ENCODE measurements at regions not wholly inside any gene's neighbourhood (a gene's known extent, or its start where the extent isn't known, plus 50 kb on each side); places are given as distances from the start of the nearest gene placed in this dataset.

- no peak for DNase-seq (ENCODE audit: low read depth)
- TF ChIP-seq CTCF (IDR thresholded peaks at IDR 0.05; ENCODE audit: low read depth, low read length) (no peak), POLR2A (IDR thresholded peaks at IDR 0.05; ENCODE audit: extremely low read depth, insufficient read length) (no peak), MAX (IDR thresholded peaks at IDR 0.05; ENCODE audit: low read depth, low read length) (no peak), MYC (IDR thresholded peaks at IDR 0.05; ENCODE audit: low read depth, low read length) (no peak)
- no peak overlapping the region for H3K4me3 ChIP-seq (ENCODE audit: low read depth, low read length)
Measured at GRCh38 chr5:64069486-64069885, 96.2 kb upstream of the RNF180 start.

GRCh38 chr5:64050296-64050695 lies 88.1 kb upstream of the HTR1A start:
- H3K4me3 ChIP-seq (ENCODE audit: low read depth, low read length), result no peak overlapping the region
- DNase-seq (ENCODE audit: low read depth), result no peak
- no peak for TF ChIP-seq MAX (IDR thresholded peaks at IDR 0.05; ENCODE audit: low read depth, low read length)
- no peak for TF ChIP-seq MYC (IDR thresholded peaks at IDR 0.05; ENCODE audit: low read depth, low read length)
- TF ChIP-seq POLR2A (IDR thresholded peaks at IDR 0.05; ENCODE audit: extremely low read depth, insufficient read length), result no peak
- TF ChIP-seq CTCF (IDR thresholded peaks at IDR 0.05; ENCODE audit: low read depth, low read length), result no peak

GRCh38 chr5:64040490-64040889 lies 78.2 kb upstream of the HTR1A start:
- H3K4me3 ChIP-seq (ENCODE audit: low read depth, low read length), result no peak overlapping the region
- no peak for DNase-seq (ENCODE audit: low read depth)
- TF ChIP-seq CTCF (IDR thresholded peaks at IDR 0.05; ENCODE audit: low read depth, low read length) (no peak), MYC (IDR thresholded peaks at IDR 0.05; ENCODE audit: low read depth, low read length) (no peak), POLR2A (IDR thresholded peaks at IDR 0.05; ENCODE audit: extremely low read depth, insufficient read length) (no peak), MAX (IDR thresholded peaks at IDR 0.05; ENCODE audit: low read depth, low read length) (no peak)

GRCh38 chr5:64026493-64026892 lies 64.2 kb upstream of the HTR1A start:
- TF ChIP-seq MYC (IDR thresholded peaks at IDR 0.05; ENCODE audit: low read depth, low read length) (no peak), MAX (IDR thresholded peaks at IDR 0.05; ENCODE audit: low read depth, low read length) (no peak), POLR2A (IDR thresholded peaks at IDR 0.05; ENCODE audit: extremely low read depth, insufficient read length) (no peak), CTCF (IDR thresholded peaks at IDR 0.05; ENCODE audit: low read depth, low read length) (no peak)
- no peak for DNase-seq (ENCODE audit: low read depth)
- no peak overlapping the region for H3K4me3 ChIP-seq (ENCODE audit: low read depth, low read length)

- no peak overlapping the region for H3K4me3 ChIP-seq (ENCODE audit: low read depth, low read length)
- no peak for DNase-seq (ENCODE audit: low read depth)
- TF ChIP-seq POLR2A (IDR thresholded peaks at IDR 0.05; ENCODE audit: extremely low read depth, insufficient read length) (no peak), CTCF (IDR thresholded peaks at IDR 0.05; ENCODE audit: low read depth, low read length) (no peak), MYC (IDR thresholded peaks at IDR 0.05; ENCODE audit: low read depth, low read length) (no peak), MAX (IDR thresholded peaks at IDR 0.05; ENCODE audit: low read depth, low read length) (no peak)
Measured at GRCh38 chr5:64019746-64020145, 57.5 kb upstream of the HTR1A start.

- no peak for DNase-seq (ENCODE audit: low read depth)
- TF ChIP-seq POLR2A (IDR thresholded peaks at IDR 0.05; ENCODE audit: extremely low read depth, insufficient read length), result no peak
- no peak for TF ChIP-seq CTCF (IDR thresholded peaks at IDR 0.05; ENCODE audit: low read depth, low read length)
- no peak for TF ChIP-seq MAX (IDR thresholded peaks at IDR 0.05; ENCODE audit: low read depth, low read length)
- no peak for TF ChIP-seq MYC (IDR thresholded peaks at IDR 0.05; ENCODE audit: low read depth, low read length)
Measured at GRCh38 chr5:64018966-64019365, 56.7 kb upstream of the HTR1A start.

More at GRCh38 chr5:64018966-64019365, 56.7 kb upstream of the HTR1A start:
- no peak overlapping the region for H3K4me3 ChIP-seq (ENCODE audit: low read depth, low read length)
